ENCODE measurements at regions not wholly inside any gene's neighbourhood (a gene's known extent, or its start where the extent isn't known, plus 50 kb on each side); places are given as distances from the start of the nearest gene placed in this dataset.
"Not testable (repeated sequence)": the region's sequence is repeated elsewhere in the genome, so short reads cannot be mapped to it uniquely, and the experiment has no call there.

- not testable (repeated sequence) for TF ChIP-seq CTCF (IDR thresholded peaks at IDR 0.05 in 4 of 5, conservative IDR thresholded peaks at IDR 0.05 in 1 of 5); POLR2A (IDR thresholded peaks at IDR 0.05)
These were observed 166.4 kb upstream of the TMCC3 start for GRCh38 chr12:94816746-94817145.

Measured in gastrocnemius medialis (tissue), 4 donors.